Ishikawa (cell line): ENCODE measurements at regions not wholly inside any gene's neighbourhood (a gene's known extent, or its start where the extent isn't known, plus 50 kb on each side); places are given as distances from the start of the nearest gene placed in this dataset.

Experiments used
- CEBPB ChIP-seq: IDR thresholded peaks from 2 replicates; pipeline ENCODE4 v1.6.1; 2012
- CREB1 ChIP-seq: IDR thresholded peaks from 2 replicates; pipeline ENCODE4 v1.6.1; 2012; ENCODE audit warnings: low read depth
- EGR1 ChIP-seq: IDR thresholded peaks from 2 replicates; pipeline ENCODE4 v1.6.1; 2012
- EP300 ChIP-seq: IDR thresholded peaks from 2 replicates; pipeline ENCODE4 v1.6.1; 2012; ENCODE audit warnings: borderline replicate concordance
- FOXM1 ChIP-seq: IDR thresholded peaks from 2 replicates; pipeline ENCODE4 v1.6.1; 2012; ENCODE audit warnings: low read depth, borderline replicate concordance
- NFIC ChIP-seq: IDR thresholded peaks from 2 replicates; pipeline ENCODE4 v1.6.1; 2012
- RAD21 ChIP-seq: IDR thresholded peaks from 2 replicates; pipeline ENCODE4 v1.6.1; 2012; ENCODE audit warnings: low read depth
- TAF1 ChIP-seq: IDR thresholded peaks from 2 replicates; pipeline ENCODE4 v1.6.1; 2012; ENCODE audit warnings: low read depth, mild to moderate bottlenecking
- TCF12 ChIP-seq: IDR thresholded peaks from 2 replicates; pipeline ENCODE4 v1.6.1; 2012; ENCODE audit warnings: low read depth
- TEAD4 ChIP-seq: IDR thresholded peaks from 2 replicates; pipeline ENCODE4 v1.6.1; 2012
- YY1 ChIP-seq: IDR thresholded peaks from 2 replicates; pipeline ENCODE4 v1.6.1; 2012; ENCODE audit warnings: low read depth
- TF ChIP-seq, protein P1 (sequence below): IDR thresholded peaks from 2 replicates; pipeline ENCODE4 v1.6.1; 2012; ENCODE audit warnings: low read depth, mild to moderate bottlenecking
- TF ChIP-seq, protein P2 (sequence below): IDR thresholded peaks from 2 replicates; pipeline ENCODE4 v1.6.1; 2012
- TF ChIP-seq, protein P3 (sequence below): IDR thresholded peaks from 2 replicates; pipeline ENCODE4 v1.6.1; 2012

DNA sequence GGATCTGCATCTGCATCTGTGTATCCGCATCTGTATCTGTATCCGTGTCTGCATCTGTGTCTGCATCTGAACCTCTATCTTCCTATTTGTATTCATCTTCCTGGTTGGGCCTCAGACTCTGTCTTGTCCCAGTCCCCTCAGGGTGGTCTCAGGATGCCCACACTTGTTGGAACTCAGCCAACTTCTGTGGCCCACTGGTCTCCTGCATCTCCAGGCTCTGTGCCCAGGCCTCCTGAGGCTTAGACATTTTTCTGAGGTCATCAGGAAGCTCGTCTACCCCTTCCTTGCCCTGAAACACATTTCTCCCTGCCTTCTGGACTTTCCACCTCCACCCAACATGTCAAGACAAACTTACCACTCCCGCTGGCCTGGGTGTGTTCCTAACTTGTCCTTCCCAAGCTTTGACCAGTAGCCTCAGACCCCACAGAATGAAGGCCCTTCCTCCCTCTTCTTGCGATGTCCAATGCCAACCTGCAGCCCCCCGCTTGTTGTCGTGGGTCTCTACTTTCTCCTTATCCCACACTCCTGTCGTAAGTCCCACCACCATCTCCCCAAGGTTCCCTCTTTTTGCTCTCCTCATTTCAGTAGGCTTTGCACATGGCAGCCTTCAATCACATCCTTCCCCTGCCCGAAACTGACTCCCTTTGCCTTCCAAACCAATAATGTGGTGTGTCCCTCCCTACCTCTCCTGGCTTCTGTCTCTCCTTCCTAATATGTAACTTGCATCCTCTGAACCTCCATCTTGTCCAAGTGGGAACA, 176.5 kb downstream of the DLL1 start:
- TF ChIP-seq, protein P1, sequence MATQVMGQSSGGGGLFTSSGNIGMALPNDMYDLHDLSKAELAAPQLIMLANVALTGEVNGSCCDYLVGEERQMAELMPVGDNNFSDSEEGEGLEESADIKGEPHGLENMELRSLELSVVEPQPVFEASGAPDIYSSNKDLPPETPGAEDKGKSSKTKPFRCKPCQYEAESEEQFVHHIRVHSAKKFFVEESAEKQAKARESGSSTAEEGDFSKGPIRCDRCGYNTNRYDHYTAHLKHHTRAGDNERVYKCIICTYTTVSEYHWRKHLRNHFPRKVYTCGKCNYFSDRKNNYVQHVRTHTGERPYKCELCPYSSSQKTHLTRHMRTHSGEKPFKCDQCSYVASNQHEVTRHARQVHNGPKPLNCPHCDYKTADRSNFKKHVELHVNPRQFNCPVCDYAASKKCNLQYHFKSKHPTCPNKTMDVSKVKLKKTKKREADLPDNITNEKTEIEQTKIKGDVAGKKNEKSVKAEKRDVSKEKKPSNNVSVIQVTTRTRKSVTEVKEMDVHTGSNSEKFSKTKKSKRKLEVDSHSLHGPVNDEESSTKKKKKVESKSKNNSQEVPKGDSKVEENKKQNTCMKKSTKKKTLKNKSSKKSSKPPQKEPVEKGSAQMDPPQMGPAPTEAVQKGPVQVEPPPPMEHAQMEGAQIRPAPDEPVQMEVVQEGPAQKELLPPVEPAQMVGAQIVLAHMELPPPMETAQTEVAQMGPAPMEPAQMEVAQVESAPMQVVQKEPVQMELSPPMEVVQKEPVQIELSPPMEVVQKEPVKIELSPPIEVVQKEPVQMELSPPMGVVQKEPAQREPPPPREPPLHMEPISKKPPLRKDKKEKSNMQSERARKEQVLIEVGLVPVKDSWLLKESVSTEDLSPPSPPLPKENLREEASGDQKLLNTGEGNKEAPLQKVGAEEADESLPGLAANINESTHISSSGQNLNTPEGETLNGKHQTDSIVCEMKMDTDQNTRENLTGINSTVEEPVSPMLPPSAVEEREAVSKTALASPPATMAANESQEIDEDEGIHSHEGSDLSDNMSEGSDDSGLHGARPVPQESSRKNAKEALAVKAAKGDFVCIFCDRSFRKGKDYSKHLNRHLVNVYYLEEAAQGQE = no peak
- TF ChIP-seq, protein P2, sequence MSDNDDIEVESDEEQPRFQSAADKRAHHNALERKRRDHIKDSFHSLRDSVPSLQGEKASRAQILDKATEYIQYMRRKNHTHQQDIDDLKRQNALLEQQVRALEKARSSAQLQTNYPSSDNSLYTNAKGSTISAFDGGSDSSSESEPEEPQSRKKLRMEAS = no peak
- TF ChIP-seq TCF12 (no peak), TEAD4 (no peak), EP300 (no peak), RAD21 (no peak), FOXM1 (no peak), TAF1 (no peak), YY1 (no peak), EGR1 (no peak), CEBPB (no peak), NFIC (no peak), CREB1 (no peak)
- TF ChIP-seq, protein P3, sequence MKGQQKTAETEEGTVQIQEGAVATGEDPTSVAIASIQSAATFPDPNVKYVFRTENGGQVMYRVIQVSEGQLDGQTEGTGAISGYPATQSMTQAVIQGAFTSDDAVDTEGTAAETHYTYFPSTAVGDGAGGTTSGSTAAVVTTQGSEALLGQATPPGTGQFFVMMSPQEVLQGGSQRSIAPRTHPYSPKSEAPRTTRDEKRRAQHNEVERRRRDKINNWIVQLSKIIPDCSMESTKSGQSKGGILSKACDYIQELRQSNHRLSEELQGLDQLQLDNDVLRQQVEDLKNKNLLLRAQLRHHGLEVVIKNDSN = no peak
